SW480 (cell line): ENCODE measurements at regions not wholly inside any gene's neighbourhood (a gene's known extent, or its start where the extent isn't known, plus 50 kb on each side); places are given as distances from the start of the nearest gene placed in this dataset.

Experiments used
- DNase-seq: peaks from one replicate; pipeline ENCODE4 v3.0.0-alpha.2; 2016; ENCODE audit warnings: low spot score

- no peak for DNase-seq
These were observed 154.7 kb upstream of the HS6ST1 start for GRCh38 chr2:128473175-128474035.

DNA sequence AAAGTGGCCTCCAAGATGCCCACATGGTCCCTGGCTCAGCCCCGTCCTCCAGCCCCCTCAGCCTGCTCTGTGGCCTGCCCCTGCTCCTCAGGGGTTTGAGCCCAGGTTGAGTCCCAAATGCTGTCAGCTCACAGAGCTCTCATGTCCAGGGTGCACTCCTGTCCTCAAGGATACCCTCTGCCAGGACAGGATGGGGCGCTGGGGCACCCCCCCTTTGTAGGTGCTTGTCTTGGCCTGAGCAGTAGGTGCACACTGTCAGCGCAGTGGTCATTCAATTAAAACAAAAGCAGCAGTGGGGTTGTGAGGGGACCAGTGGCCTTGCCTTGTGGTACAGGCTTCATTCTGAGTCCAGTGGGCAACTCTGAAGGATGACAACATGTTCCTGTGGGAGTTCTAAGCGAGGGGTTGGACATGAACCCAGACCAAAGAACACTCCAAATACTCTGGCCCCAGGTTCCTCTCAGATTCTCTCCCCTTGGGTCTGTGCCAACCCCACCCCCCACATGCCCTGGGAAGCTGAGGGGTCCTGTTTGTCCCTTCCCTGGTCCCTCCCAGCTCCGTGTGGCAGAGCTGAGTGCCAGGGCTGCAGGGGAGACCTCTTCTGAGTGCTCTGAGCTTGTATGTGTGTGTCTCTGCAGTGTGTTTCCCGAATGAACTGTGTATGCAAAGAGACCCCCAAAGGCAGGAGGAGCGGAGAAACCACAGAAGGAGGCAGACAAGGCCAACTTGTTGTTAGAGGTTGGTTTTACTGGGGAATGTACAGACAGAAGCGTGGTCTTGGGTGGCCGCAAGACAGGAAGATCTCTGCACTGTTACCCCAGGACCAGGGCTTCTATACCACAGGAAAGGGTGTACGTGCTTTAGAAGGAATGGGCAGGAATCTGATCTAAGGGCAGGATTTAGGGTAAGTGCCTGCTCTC is 155.6 kb upstream of the HS6ST1 start:
- no peak for DNase-seq

DNA sequence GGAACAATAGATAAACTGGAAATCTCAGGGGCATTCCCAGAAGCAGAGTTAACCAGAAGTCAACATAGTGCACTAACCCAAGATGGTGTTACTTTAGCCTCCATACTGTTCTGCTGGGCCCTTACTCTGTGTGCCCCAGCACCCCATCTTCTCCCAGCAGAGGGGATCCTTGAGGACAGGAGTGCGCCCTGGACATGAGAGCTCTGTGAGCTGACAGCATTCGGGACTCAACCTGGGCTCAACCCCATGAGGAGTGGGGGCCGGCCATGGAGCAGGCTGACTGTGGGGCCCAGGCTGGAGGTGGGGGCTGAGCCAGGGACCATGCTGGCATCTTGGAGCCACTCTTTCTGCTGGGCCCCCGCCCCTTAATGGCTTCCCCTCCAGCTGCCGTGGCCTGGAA is 156.3 kb upstream of the HS6ST1 start:
- no peak for DNase-seq

DNA sequence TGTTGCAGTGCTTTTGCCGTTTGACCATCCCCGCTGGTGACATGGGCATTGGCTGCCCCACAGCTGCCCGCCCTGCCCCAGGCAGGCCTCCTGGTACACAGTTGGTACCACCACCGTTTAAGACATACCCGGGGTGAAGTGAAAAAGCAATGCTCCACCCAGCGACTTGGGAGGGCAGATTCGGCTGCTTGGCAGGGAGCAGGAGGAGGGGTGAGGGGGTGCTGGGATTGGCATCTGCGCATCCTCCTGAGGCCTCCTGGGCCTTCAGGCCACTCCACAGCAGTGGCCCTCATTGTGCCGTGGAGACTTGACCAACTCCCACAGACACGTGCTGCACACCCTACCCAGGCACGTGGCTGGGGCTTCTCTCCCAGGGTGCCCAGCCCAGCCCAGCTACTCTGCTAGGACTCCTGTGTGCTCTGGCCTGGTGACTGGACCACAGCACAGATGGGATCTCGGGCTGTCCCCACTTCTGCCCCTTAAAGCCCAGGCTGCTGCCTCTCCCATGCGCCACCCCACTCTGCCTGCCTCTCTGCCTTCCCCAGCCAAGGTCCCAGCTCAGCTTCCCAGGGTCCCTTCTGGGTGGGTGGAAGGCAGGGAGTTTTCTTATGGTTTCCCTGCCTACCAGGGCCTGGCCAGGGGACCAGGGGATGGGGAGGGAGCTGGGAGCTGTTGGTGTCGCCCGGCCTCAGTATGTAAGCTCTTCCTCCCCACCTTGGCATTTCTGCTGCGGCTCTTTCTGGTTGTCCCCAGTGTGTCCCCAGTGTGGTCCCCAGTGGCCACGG is 157.0 kb upstream of the HS6ST1 start:
- DNase-seq, result no peak

DNA sequence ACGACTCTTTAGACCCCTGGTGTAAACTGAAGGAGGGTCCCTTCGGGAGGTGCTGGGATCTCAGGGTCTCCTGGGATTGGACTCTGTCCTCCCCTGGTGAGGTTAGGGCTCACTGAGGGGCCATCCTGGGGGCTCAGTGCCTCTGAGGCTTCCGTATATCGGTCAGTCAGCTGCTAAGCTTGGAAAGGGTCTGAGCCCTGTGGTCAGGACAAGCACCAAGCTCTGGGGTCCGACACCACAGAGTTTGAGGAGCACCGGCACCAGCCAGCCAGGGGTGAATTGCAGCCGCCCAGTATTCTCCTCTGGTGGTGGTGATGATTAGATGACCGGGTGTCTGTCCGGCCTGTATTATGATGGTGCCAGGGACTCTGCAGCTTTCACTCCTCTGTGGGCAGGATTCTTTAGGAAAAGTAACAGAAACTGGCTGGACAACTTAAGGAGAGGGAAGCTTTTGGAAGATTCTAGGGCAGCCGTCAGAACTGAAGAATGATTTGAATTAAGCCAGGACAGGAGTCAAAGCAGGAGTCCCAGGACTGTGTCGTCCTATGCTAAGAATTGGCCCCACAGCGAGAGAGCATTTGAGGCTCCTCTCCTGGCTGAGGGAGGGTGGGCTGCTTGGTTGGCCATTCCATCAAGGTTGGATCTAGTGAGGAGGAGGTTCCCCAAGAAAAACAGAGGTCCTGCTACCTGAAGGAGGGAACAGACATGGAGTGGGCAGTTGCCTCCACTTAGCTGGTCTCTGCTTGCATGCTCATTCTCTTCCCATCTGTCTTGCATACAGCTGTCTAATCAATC is 158.6 kb upstream of the HS6ST1 start:
- DNase-seq, result no peak

- DNase-seq, result no peak
These were observed 159.2 kb upstream of the HS6ST1 start for GRCh38 chr2:128477891-128478290.

- no peak for DNase-seq
These were observed 167.3 kb upstream of the HS6ST1 start for GRCh38 chr2:128485761-128486639.

DNA sequence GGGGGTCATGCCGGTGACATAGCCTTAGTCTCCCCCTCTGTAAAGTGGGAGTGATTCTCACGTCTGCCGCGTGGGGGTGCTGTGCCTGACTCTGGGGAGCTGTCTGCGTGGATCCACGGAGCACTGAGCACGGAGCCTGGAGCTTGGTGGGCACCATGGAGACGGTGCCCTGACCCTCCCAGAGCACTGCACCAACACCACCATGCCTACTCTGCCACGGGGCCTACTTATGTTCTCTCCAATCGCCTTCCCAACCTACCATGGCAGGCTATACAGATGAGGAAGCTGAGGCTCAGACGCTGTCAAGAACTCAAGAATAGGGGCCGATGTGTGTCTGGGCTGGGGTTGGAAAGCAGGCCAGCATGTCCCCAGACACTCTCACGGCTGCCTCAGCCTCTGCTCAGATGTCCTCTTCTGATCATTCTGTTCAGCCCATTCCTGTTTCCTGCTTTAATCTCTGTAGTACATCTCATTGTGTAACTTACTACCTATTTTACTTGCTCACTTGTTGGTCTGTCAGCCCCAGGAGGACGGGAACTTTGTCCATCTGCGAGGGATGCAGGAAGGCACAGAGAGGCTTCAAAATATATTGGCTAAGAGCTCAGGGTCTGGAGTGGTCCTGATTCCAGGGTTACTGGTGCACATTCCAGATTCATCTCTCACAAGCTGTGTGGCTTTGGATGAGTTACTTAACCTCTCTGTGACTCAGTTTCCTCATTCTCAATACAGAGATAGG is 168.1 kb upstream of the HS6ST1 start:
- no peak for DNase-seq

DNA sequence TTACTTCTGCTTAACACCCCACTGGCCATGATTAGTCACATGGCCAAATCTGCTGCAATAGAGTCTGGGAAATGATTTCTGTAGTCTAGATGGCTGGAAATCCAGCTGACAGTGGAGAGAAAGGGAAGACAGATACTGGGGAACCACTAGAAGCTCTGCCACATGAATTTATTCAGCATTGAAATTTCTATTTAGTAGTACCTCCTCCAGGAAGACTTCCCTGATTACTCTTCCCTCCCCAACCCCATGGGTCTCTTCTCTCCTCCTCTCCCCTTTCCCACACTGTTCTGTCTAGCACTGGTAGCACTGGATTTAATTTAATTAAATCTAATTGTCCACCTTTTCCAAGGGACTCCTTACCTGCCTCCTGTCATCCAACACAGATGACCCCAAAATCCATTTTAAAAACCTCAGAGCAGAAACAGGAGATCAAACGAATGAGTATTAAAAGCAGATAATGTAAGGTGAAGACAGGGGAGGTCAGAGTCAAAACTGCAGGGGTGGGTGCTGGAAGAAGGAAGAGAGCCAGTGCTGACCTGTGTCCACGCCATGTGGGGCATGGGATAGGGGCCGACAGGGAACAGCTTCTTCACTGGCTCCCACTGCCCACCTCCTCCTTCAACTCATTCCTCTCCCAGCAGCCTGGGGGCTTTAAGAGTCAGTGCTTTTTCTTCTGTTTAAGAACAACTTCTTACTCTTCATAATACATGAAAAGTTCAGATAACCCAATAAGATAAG is 169.2 kb upstream of the HS6ST1 start:
- DNase-seq, result no peak

DNA sequence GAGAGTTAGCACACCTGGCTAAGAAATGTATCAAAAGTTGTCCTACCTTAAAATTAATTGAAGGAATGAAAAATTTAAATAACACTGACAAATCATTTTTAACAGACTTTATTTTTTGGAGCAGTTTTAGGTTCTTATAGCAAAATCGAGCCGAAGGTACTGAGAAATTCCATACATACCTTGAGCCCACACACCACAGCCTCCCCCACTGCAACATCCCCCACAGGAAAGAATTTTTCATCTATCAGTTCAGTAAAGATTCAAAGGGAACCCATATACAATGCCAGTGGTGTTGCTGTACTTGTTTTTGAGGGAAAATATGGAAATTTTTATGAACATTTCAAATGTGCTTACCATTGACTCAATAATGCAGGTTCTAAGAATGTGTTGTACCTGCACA is 169.8 kb upstream of the HS6ST1 start:
- DNase-seq, result no peak

DNA sequence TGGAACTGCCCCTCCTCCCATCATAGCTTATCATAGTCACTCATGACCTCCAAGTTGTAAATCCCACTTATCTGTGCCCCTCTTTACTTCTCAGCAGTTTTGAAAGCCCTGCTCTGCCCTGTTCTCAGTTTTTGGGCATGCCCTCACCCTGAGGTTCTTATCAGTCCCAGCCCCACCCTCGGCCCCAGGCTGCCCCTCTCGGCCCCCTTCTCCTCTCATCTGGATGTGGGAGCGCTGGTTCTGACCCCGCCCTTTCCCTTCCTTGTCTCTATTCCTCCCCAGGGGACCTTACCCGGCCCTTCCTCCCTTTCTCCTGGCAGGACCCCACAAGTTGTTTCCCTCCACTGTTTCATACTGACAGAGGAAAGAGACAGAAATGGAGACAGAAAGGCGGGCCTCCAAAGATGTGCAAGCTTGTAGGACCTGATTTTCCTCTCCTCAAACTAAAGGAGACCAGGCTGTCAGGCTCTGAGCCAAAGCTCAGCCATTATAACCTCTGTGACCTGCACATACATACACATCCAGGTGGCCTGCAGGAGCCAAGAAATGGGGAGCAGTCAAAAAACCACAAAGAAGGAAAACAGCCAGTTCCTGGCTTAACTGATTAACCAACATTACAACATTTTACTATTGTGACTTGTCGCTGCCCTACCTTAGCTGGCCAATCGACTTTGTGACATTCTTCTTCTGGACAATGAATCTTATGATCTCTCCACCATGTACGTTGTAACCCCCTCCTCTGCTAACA is 171.0 kb upstream of the HS6ST1 start:
- no peak for DNase-seq

DNA sequence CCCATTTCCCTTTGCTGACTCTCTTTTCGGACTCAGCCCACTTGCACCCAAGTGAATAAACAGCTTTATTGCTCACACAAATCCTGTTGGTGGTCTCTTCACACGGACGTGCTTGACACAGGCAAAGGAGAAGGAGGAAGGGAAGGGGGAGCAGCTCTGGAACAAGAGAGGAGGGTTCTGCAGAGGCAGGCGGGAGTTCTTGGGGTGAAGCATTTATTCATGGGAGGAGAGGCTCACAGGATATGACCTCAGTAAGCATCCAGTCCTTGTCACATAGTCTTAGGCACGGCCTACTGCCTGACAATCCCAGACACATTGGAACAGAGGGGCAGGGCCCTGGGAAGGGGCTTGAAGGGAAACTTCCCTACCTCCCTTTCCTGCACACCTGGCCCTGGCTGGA is 171.7 kb upstream of the HS6ST1 start:
- DNase-seq, result no peak

DNA sequence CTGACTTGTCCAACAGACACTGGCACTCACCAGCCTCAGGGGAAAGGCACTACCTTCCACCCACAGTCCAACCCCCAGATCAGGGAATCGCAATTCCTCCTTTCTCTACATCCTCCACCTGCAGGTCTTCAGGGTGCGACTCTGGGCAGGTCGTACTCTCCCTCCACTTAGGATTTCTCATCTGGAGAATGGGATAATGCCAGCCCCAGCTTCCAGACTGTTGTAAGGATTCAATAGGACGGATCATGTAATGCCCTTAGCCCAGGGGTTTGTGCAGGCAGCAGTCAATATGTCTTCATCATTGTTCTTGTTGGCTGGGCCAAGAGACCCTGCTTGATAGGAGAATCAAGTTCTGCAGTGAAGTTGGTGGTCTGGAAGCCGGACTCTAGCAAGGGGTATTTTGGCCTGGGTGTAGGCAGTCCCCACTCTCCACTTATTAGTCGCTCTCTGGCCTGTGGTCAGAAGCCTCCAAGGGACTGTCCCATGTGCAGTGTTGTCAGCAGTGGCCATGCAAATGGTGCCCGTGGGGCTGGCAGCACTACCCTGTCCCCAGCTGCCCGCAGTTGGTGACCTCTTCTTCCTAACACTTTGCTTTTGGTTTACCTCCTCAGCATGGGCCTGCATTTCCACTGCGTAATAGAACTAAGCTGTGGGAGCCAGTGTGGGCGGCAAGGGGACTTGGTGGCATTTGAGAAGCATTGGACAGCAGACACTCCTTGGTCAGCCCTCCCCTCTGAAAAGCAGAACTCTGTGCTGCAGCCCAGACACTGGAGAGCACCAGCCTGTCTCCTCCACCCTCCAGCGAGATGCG is 172.4 kb upstream of the HS6ST1 start:
- DNase-seq, result no peak

- DNase-seq, result no peak
These were observed 173.1 kb upstream of the HS6ST1 start for GRCh38 chr2:128491692-128492244.

- DNase-seq, result no peak
These were observed 174.5 kb upstream of the HS6ST1 start for GRCh38 chr2:128492966-128493811.

DNA sequence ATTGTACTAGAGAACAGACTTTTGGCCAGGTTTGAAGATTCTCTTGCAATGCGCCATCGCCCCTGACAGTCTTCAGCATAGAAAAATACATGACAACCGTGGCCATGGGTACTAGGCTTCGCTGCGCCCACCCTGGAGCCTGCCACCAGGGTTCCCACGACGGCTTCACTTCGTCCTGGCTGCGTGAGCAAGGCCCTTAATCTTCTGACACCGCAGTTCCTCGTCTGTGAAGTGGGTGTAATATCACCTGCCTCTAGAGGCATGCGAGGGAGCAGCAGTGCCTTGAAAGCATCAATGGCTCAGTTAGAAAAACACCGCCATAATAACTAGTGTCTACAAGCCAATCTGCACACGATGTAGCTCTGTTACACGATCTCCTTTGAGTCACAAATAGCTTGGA is 175.2 kb upstream of the HS6ST1 start:
- no peak for DNase-seq
